GM13976 (cell line): ENCODE measurements at regions not wholly inside any gene's neighbourhood (a gene's known extent, or its start where the extent isn't known, plus 50 kb on each side); places are given as distances from the start of the nearest gene placed in this dataset.

Experiments used
- DNase-seq: peaks from one replicate; pipeline ENCODE4 v3.0.0; 2012; ENCODE audit warnings: low spot score
- in situ Hi-C: fragments of 300-500 bp; cut with MboI; formaldehyde crosslinking; loops from one replicate; pipeline ENCODE4 v1.12.0; 2022; ENCODE audit warnings: low sequenced_read_pairs, mixed read lengths, inconsistent platforms; ENCODE audit not compliant: unreplicated experiment
- TF ChIP-seq, protein P1 (sequence below): IDR thresholded peaks from 2 replicates; pipeline ENCODE4 v1.5.1; 2012; ENCODE audit warnings: borderline replicate concordance, mild to moderate bottlenecking; ENCODE audit not compliant: insufficient read depth; ENCODE audit errors: extremely low read depth, missing control alignments, control extremely low read depth

DNA sequence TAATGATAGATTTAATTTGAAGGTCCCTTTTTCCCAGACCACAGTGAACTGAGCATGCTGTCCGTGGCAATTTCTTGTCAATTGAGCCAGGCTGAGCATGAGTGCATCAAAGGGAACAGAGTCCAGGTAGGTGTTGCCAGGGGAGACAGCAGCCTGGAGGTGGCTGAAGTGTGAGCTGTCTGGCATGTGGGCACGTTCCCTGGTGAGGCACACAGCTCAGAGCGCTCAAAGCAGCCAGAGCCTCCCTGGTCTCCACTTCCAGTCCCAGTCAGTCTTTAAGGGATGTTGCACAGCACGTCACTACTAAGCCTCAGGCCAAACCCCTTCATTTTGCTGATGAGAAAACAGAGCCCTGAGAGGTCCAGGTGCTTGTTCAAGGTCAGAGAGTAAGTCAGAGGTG is 251.4 kb downstream of the MATN1 start:
- TF ChIP-seq, protein P1, sequence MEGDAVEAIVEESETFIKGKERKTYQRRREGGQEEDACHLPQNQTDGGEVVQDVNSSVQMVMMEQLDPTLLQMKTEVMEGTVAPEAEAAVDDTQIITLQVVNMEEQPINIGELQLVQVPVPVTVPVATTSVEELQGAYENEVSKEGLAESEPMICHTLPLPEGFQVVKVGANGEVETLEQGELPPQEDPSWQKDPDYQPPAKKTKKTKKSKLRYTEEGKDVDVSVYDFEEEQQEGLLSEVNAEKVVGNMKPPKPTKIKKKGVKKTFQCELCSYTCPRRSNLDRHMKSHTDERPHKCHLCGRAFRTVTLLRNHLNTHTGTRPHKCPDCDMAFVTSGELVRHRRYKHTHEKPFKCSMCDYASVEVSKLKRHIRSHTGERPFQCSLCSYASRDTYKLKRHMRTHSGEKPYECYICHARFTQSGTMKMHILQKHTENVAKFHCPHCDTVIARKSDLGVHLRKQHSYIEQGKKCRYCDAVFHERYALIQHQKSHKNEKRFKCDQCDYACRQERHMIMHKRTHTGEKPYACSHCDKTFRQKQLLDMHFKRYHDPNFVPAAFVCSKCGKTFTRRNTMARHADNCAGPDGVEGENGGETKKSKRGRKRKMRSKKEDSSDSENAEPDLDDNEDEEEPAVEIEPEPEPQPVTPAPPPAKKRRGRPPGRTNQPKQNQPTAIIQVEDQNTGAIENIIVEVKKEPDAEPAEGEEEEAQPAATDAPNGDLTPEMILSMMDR = no peak
- DNase-seq = no peak
- in situ Hi-C loops = no loop called here

DNA sequence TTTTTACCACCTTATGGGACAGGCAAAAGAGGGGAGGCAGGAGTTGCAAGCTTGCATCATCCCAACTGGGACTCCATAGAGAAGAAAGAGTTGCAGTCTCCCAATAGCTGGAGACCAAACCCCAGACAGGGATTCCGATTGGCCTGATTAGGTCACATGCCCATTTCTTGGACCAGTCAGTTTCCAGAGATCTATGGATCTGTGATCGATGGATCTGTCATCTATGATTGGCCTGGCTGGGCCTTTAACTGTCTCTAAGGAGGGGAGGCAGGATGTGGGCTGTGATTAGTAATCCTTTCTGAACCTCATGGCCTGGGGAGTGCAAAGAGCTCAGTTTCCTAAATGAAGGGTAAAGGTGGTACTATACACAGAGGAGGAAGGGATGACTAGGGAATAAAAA is 252.1 kb downstream of the MATN1 start:
- TF ChIP-seq, protein P1 = no peak
- in situ Hi-C loops = no loop called here
- DNase-seq = no peak

DNA sequence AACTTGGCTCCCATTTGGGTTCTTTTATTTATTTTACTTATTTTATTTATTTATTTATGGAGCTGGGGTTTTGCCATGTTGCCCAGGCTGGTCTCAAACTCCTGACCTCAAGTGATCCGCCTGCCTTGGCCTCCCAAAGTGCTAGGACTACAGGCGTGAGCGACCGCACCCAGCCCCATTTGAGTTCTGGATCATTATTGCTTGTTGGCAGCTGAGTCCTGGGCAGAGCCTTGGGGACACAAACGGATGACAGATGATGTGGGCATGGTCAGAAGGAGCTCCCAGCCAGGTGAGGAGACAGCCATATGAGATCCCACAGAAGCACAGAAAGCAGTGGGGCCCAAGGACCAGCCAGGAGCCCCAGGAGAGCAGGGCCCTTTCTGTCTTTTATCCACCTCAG is 254.0 kb downstream of the MATN1 start:
- no peak for DNase-seq
- TF ChIP-seq, protein P1 = no peak
- in situ Hi-C loops = no loop called here

DNA sequence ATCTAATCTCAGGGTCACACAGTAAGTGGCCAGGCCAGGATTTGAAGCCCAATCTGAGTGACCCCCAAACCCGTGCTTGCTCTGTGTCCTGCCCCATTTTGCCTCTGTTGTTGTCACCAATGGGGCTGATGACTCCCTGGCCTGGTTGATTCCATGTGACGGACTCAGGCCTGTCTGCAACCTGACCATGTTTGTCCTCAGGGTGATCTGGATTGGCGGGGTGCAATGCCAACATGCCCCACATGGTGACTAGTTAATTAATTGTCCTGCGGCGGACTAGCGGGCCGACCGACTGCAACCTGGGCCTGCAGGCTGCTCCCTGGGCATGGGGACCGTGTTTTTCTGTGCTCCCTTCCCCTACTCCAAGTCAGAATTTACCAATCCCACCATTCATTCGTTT is 256.3 kb downstream of the MATN1 start:
- in situ Hi-C loops = no loop called here
- DNase-seq = no peak
- TF ChIP-seq, protein P1 = no peak

DNA sequence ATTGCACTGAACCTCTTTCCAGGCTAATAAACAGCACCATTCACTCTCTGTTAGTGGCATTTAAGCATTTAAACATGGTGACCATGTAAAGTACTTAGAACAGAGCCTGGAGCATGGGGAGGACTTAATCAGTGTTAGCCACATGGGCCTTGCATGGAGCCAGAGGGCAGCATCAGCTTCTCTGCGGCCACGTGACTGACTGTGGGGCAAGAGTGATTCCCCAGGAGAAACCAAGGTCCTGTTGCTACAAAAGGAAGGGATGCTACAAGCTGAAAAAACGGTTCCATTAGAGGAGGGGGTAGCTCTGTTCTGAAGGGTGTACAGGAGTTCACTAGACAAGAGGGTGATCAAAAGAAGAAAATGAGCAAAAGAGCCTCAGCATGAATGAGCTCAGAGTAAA is 256.8 kb downstream of the MATN1 start:
- DNase-seq = no peak
- TF ChIP-seq, protein P1 = no peak
- in situ Hi-C loops = no loop called here

DNA sequence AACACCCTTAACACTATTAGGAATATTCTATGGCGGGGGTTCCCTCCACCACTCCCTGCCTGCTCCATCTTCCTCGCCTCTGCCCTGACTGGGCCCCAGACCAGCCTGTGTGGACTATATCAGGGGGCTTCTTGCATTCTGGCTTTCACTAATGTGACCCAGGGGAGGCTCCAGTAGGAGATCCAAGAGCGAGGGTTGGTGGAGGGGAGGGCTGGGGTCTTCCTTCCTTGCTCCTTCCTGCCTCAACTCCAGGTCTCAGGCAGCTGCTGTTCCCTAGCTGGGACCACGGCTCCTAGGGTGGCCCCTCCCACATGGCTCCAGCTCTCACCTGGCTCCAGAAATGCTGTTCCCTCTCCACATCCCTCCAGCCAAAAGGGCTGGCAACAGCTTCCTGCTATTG is 257.4 kb downstream of the MATN1 start:
- TF ChIP-seq, protein P1 = no peak
- no peak for DNase-seq
- in situ Hi-C loops = no loop called here

DNA sequence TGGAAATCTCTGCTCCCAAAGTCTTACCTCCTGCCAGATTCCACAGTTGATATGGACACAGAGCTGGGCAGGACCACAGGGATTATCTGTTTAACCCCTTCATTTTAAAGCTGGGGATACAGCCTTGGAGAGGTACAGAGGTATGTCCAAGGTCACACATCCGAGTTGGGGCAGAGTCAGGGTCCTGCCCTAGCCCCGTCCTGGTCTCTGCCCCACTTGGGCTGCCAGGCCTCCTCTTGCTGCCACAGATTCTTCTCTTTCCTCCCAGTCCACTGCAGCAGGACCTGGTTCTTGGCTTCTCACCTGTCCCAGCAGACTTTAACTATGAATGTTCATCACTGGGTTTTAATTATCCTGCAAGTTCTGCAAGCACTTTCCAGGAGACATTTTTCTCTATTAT is 258.3 kb downstream of the MATN1 start:
- TF ChIP-seq, protein P1 = no peak
- in situ Hi-C loops = no loop called here
- DNase-seq = no peak
